ENCODE measurements at regions not wholly inside any gene's neighbourhood (a gene's known extent, or its start where the extent isn't known, plus 50 kb on each side); places are given as distances from the start of the nearest gene placed in this dataset.

GRCh38 chr9:107886826-107887225 is 397.3 kb upstream of the KLF4 start:
- no peak for TF ChIP-seq CTCF (IDR thresholded peaks at IDR 0.05; ENCODE audit: low read depth, low read length, poor library complexity, severe bottlenecking)
- TF ChIP-seq EZH2phosphoT487 (IDR thresholded peaks at IDR 0.05; ENCODE audit: borderline replicate concordance, low read length), result no peak
